ENCODE measurements at regions not wholly inside any gene's neighbourhood (a gene's known extent, or its start where the extent isn't known, plus 50 kb on each side); places are given as distances from the start of the nearest gene placed in this dataset.

GRCh38 chr11:127199306-127199801 is 198.8 kb upstream of the KIRREL3 start:
- TF ChIP-seq, protein P1, sequence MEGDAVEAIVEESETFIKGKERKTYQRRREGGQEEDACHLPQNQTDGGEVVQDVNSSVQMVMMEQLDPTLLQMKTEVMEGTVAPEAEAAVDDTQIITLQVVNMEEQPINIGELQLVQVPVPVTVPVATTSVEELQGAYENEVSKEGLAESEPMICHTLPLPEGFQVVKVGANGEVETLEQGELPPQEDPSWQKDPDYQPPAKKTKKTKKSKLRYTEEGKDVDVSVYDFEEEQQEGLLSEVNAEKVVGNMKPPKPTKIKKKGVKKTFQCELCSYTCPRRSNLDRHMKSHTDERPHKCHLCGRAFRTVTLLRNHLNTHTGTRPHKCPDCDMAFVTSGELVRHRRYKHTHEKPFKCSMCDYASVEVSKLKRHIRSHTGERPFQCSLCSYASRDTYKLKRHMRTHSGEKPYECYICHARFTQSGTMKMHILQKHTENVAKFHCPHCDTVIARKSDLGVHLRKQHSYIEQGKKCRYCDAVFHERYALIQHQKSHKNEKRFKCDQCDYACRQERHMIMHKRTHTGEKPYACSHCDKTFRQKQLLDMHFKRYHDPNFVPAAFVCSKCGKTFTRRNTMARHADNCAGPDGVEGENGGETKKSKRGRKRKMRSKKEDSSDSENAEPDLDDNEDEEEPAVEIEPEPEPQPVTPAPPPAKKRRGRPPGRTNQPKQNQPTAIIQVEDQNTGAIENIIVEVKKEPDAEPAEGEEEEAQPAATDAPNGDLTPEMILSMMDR (IDR thresholded peaks at IDR 0.05), result no peak
- no peak for TF ChIP-seq POLR2A (IDR thresholded peaks at IDR 0.05)
